ENCODE measurements at regions not wholly inside any gene's neighbourhood (a gene's known extent, or its start where the extent isn't known, plus 50 kb on each side); places are given as distances from the start of the nearest gene placed in this dataset.

DNA sequence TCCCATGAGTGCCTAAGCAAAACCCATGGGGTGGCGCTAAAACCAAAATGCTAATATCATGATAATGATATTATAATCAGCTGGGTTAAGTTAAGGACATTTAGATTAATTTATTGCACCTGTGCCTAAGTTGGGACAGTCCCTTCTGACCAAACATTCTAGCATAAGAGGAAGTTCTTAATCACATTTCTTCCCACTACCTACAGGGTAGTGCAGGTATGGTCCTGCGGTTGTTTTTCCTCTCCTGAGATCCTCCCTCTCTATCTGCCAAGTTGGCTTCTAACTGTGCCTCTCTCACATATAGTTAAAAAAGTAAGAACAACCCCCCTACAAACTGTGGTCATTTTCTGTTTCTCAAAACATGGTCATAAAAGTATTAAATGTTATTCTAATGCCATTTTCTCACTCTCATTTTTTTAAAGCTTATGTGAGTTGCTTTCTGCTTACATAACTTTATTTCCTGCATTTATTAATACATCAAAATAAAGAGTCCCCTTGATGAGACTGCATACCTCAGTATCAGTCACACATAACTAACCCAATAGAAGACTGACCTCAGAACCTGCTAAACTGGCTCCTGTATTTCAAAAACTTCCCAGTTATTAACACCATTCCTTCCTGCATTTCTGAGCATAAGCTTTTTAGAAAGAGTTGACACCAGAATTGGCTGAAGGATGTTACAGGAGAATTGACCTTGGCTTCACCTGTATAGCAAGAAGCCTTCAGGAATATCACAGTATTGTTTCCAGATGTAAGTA lies 1332.5 kb downstream of the FSTL5 start:
- no peak for DNase-seq (ENCODE audit: low read depth in 2 of 2)

DNA sequence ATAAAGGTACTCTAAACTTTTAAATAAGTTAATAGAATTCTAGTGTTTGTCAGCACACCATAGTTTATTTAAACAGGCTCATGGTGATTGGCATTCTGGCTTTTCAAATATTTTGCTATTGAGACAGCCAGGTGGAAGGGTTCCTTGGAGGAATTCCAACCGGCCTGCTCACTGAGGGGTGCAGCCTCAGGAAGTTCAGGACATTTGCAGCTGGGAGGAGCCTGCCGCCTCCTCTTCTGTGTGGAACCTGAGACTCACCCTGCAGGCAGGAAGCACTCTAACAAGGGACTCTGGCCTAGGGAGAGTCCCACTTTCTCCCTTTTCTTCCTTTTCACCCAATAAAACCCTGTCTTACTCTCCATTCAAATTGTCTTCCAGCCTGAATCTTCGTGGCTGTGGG lies 1328.0 kb downstream of the FSTL5 start:
- no peak for DNase-seq (ENCODE audit: low read depth in 2 of 2)

DNA sequence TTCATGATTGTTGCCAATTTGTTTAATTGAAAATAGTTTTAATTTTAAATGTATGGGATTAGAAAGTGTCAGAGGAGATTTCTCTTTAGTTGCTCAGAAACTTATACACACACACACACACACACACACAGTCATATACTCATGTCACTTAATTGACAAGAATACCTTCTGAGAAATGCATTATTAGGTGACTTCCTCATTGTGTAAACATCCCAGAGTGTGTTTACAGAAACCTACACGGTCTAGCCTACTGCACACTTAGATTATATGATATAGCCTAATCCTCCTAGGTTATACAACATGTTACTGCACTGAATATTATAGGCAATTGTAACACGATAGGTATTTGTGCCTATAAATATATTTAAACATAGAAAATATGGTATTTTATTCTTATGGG lies 1327.4 kb downstream of the FSTL5 start:
- no peak for DNase-seq (ENCODE audit: low read depth in 2 of 2)

DNA sequence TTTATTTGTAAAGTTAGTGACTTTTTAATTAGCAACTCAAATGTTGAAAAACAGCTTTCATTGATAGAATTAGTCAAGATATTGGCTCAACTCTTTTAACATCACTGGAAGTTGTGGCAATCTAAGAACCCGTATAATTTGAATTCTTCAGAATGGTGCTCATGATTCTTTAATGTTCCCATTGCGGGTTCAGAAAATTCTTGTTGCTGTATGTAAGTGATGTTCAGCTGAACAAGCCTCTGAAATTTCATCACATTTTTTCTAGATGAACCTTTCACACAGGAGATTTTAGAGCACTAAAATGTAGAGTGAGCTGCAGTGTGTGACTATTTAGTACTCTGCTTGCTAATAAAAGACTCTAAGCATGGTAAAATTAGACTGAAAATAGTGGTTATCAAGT lies 1317.7 kb downstream of the FSTL5 start:
- DNase-seq (ENCODE audit: low read depth in 2 of 2): peak in 1 of 2 experiments; percentile 15

DNA sequence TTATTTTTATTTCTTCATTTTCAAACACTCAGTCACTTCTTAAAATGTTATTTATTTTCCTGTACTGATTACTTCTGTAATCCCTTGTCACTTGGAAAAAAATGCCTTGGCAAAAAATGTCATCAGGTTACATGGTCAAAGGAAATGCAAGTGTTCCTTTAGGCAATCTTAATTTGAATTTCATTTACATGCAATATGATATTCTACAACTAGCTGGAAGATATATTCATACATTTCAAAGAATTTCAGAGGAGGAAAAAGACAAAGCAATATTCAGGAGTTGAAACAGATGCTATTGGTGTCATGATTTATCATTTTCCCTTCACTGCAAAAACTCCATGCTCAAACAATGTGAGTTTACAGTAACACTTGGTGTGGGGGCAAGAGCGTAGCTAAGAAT lies 1316.6 kb downstream of the FSTL5 start:
- DNase-seq (ENCODE audit: low read depth in 2 of 2): no peak

DNA sequence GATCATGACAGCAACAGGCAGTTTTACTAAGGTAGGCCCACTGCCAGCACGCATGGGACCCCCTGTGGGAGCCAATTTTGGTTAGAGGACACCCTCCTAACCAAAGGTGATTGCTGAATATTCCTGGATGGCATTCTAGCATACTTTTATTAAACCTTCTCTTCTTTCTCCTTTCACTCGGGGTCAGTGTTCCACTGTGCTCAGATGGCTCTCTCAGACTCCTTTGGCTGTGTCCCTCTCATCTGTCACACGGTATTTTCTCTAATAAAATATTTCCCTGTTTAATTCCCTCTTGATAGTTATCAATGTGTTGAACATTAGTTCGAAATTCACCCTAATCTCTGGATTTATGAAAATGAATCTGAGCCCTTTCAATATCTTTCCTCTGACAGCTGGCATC lies 1315.3 kb downstream of the FSTL5 start:
- DNase-seq (ENCODE audit: low read depth in 2 of 2): no peak

DNA sequence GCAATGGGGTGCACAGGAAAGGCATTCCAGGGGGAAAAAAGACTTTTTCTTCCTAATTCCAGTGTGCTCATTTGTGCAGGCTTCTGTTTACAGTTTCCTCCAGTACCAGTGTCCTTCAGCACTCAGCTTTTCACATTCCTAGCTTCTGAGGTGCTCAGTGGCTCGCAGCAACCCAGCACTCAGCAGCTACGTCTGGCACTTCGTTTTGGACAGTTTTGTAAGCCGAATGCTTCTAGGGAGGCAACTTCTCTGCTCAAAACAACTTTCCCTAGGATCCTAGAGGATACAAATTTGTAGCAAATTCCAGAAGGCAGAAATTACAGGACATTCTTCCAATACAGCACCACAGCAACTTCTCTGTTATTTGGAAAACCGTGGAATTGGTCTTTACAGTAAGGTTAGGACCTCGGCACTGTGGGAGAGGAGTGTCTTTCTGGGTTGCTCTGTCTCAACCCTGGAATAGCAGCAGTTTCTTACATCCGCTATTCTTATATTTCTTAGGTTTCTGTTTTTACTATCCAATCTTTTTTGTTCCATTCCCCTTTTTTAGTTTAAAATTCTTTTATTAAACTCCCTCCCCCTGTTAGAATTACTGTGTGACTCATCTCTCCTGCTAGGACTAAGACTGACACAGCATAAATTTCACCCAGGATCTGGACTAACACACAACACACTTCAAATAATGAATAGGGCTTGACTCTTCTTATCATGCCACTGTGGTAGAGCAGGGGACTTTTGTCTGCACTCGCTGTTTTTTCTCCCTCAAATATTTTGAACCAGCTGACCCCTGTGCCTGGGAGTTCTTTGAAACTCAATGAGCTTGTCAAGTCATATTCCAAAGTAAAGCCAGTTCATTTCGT lies 1314.7 kb downstream of the FSTL5 start:
- DNase-seq (ENCODE audit: low read depth in 2 of 2): no peak

DNA sequence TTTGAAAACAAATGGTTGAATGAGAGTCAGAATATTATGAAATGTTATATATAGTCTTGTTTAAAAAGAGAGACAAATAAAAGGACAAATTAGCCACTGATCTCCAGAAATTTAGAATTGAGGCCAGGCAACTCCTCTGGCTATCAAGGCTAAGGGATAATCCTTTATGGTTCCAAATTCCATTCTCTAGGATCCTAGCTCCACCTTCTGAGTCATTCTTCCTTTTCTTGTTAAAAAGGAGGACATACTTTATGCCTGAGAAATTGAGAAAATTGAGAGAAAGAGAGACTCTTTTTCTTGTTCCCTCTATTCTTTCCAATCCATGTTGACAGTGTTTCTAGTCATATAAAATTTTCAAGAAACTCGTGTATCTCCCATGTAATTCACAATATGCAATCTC lies 1299.5 kb downstream of the FSTL5 start:
- DNase-seq (ENCODE audit: low read depth in 2 of 2): no peak

DNA sequence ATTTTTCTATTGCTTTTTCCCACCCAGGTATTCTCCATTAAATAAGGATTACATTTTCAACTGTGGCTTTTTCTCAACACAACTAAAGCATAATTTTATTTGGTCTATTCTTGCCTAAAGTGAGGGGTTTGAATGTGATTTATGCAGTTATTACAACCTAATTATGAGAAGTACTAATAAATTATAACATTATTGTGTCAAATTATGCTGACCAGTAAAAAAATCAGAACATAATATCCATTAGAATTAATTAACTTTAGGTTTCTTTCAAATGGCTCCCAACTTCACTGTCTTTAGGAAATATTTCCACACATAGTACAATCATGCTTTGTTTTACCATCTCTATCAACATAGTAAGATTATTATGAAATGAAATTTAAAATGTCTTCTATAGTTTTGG lies 1293.9 kb downstream of the FSTL5 start:
- no peak for DNase-seq (ENCODE audit: low read depth in 2 of 2)

DNA sequence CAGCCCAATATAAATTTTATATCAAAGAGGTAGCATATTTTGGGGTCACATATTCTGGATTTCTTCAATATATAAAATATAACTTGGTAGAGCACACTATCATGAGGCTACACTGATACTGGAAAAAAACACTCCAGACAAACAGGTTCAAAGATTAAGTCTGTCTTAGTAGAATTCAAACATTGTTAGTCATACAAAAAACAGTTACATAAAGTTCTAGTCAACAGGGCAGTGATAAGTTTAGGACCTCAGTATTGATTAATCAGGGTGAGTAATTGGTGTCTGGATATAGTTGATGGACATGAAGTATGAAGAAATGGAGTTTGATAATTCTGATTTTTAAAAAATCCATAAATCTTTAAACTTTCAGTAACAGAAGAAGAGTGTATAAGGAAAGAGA lies 1291.3 kb downstream of the FSTL5 start:
- DNase-seq (ENCODE audit: low read depth in 2 of 2): no peak

DNA sequence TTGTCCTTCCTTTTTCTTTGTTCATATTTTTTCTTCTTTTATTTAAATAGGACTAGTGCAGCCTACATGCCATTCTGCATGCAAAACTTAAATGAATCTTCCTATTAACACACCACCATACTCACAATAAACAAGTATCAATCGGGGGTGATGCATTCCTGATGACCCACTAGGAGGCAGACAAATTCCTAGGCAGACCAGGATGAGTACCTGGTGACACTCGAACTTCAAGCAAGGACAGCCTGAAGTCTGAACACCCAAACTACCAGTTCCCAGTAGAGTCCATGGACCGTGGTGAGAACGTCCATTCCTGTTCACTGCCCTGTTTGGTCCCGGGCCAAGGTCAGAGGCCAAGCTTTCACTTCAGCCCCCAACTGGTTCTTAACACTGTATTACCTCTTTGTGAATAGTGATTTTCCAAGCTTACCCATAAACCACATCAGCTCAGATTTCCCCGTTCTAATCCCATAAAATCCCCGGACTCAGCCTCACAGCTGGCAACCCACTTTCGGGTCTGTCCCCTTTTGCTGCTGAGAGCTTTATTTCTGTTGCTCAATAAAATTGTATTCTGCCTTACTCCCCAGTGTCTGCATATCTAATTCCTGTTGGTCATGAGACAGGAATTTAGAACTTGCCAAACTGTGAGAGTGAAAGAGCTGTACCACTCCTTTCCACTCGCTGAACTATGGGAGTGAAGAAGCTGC lies 1286.6 kb downstream of the FSTL5 start:
- no peak for DNase-seq (ENCODE audit: low read depth in 2 of 2)

DNA sequence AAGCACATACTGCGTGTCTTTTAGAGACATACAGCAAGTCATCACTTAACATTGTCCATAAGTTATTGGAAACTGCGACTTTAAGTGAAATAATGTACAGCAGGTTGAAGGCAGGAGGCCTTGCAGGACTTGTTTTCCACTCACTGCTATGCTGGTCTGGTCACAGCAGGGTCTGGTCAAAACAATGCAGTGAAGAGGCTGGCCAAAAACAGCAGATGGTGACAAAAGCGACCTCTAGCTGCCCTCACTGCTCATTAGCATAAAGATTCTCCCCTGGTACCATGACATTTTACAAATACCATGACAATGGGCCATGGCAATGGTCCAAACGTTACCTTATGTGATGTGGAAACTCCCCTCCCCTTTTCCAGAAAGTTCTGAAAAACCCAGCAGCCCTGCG lies 1283.6 kb downstream of the FSTL5 start:
- no peak for DNase-seq (ENCODE audit: low read depth in 2 of 2)

DNA sequence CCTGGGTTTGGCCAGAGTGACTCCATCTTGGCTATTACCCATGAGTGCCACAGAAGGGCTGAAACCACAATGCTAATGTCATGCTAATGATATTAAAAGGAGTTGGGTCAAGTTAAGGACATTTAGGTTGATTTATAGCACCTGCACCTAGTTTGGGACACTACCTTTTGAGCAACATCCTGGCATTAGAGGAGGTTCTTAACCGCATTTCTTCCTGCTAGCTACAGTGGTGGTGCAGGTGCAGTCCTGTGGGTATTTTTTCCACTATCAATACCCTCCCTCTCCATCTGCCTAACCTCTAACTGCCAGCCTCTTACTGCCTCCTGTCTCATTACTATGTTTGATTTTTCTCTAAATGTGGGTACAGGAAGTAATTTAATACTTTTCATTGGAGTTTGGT lies 1276.1 kb downstream of the FSTL5 start:
- no peak for DNase-seq (ENCODE audit: low read depth in 2 of 2)

DNA sequence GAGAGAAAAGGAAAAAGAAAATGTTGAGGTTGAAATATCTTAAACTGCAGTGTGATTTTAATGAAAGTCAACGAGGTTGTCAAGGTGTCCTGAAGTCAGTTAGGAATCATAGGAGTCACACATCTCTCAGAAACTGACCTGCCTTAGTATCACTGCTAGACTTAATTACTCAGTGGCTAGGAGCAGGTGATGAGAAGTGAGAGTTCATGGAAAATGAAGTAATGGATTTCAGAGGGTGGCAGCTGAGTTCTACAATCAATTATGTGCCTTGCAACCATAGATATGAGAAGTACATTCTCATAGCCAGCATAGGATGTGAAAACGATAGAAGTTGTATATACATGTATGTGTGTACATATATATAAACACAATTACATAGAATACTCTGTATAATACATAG lies 1269.7 kb downstream of the FSTL5 start:
- DNase-seq (ENCODE audit: low read depth in 2 of 2): no peak

DNA sequence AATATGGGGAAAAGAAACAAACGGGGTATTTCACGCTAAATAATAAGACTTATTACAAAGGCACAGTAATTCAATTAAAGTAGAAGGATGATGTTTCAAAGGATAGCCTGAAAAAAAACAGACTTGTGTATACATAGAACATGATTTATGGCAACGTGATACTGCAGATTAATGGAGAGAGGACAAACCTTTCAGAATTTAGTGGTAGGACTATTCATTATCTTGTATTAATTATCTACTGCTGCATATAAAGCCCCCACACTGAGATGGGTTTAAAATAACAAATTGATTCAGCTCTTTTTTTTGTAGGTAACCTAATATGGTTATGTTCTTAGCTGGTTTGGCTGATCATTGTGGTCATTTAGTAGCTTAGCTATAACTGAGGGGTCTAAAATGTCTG lies 1269.0 kb downstream of the FSTL5 start:
- DNase-seq (ENCODE audit: low read depth in 2 of 2): no peak

DNA sequence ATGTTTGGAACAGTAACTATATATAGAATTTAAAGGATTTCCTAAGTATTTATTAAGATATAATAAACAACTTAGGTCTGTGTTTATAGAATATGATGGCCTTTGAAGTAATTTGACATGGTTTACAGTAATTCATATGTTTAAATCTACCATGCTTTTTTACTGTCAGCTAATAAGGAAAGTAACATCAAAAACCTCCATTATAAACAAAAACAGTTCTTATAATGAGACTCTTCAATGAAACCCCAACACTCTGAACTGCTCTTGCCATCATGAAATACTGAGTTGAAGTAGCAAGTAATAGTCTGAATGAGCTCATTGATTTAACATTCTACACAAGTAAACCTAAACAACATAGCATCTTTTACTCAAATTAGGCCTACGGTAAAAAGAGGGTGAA lies 1236.5 kb downstream of the FSTL5 start:
- DNase-seq (ENCODE audit: low read depth in 2 of 2): no peak

DNA sequence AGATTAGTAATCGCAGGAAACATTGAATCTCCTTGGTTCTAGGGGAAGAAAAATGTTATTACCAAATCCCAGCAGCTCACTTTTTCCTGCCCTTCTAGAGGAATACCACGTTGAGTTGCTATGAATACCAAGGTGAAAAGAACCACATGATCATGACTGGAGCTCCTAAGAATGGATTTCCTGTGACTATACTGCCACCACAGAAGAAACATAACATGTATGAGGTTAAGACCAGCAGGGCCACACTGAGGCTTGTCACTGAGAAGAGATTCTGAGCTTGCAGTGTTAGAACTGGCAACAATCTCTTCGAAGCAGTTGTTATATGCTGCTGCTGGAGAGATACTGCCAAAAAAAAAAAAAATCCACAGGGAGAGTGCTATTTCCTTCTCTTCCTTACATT lies 1235.3 kb downstream of the FSTL5 start:
- no peak for DNase-seq (ENCODE audit: low read depth in 2 of 2)

DNA sequence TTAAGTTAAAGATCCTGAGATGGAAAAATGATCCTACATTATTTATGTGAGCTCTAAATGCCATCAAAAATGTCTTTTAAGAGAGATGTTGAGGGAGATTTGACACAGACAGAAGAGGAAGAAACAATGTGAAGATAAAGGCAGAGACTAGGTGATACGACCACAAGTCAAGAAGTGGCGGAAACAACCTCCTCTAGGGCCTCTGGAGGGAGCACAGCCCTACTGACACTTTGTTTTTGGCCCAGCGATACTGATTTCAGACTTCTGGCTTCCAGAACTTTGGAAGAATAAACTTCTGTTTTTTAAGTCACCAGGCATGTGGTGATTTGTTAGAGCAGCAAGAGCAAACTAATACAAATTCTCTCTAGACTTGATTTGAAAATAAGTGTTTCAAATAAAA lies 1216.1 kb downstream of the FSTL5 start:
- no peak for DNase-seq (ENCODE audit: low read depth in 2 of 2)

DNA sequence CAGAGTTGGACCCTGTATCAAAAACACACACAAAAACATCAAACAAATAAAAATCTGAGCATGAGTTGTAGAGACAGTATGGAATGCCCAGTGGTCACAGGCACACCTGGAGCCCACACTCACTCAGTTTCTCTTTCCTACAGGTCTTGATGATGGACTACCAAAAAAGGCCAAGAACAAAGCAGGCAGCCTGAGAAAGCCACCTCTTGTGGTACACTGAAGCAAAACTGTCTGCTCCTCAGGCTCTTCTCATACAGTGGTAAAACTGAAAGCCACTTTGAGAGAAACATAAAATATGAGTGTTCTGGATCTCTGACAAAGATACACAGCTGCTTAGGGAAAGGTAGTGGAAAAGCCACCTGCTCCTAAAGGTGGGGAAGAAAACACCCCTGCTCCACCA lies 1206.9 kb downstream of the FSTL5 start:
- DNase-seq (ENCODE audit: low read depth in 2 of 2): no peak

DNA sequence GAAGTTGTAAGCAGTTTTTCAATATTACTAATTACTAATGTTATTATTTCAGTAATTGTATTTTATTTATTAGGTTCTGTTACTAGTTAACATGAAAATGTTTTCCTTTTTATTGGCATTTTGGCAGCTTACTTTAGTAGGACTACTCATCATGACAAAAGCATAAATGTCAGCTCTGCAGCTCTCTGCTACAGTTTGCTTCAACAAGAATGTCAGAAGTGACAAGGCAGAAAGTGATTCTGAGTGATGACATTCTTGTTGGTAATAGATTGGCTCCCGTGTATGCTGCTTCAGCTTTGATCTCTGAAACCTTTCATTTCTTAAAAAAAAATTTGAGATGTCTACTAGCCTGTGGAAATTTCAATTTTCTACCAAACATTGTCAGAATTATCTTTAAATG lies 1193.9 kb downstream of the FSTL5 start:
- no peak for DNase-seq (ENCODE audit: low read depth in 2 of 2)

DNA sequence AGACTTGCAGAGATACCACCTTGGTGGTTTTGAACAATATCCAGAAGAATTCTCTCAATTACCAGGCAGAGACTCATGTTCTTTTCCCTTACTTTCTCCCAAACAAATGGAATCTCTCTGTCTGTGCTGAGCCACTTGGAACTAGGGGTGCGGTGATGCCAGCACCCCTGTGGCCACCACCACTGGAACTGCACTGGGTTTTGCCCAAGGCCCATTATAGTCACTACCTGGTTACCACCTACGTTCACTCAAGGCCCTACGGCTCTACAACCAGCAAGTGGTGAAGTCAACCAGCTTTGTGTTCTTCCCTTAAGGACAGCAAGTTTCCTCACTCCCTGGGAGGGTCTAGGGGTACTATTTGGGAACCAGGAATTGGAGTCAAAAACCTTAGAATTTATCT lies 1183.7 kb downstream of the FSTL5 start:
- no peak for DNase-seq (ENCODE audit: low read depth in 2 of 2)

DNA sequence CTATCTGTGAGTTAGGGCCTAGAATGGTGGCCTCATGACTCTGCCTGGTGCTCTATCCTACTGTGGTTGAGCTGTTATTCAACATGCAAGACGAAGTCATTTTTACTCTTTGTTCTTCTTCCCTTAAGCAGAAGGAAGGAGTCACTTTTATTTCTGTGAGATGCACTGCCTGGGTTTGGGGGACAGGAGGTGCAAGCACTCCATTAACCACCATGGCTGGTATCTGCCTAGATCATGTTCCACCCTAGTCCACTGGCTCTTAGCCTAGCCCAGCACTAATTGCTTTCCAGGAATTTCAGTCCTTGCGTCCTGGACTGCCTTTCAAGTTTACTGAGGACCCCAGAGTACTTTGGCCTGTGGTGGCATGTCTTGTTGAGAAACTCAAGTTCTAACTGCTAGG lies 1182.7 kb downstream of the FSTL5 start:
- no peak for DNase-seq (ENCODE audit: low read depth in 2 of 2)

DNA sequence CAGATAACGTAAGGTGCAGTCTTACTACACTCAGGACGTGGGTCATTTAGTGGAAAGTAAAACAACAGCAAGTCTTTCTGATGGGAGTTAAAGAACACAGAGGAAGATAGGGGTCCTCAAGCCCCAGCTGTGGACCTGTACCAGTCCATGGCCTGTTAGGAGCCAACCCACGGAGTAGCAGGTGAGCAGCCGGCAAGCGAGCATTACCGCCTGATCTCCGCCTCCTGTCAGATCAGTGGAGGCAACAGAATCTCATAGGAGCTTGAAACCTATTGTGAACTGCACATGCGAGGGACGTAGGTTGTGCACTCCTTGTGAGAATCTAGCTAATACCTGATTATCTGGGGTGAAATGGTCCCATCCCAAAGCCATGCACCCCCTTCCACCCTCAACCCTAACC lies 1180.8 kb downstream of the FSTL5 start:
- no peak for DNase-seq (ENCODE audit: low read depth in 2 of 2)
